ENCODE measurements at regions not wholly inside any gene's neighbourhood (a gene's known extent, or its start where the extent isn't known, plus 50 kb on each side); places are given as distances from the start of the nearest gene placed in this dataset.

DNA sequence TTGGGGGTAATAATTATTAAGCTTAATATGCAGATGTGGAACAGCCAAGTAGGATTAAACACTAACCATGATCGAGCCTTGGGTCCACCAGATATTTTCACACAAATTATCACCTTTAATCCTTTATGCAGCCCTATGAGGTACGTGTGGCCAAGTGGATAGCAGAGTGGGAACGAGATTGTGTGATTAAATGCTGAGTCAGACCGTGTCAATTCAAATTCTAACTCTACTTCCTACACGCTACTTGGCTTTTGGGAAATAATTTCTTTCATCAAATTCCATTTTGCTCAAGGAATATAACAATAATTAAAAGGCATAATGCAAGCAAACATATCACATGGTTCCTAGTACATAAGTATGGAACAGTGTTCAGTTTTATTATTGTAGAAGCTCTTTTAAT lies 329.2 kb downstream of the CBLN4 start:
- TF ChIP-seq CTCF (IDR thresholded peaks at IDR 0.05) = no peak
- TF ChIP-seq EZH2 (IDR thresholded peaks at IDR 0.05; ENCODE audit: borderline replicate concordance, insufficient read depth, low read depth, low read length, poor library complexity, severe bottlenecking) = no peak
- CTCF ChIA-PET = no interaction called here
- no peaks in the 10 kb centered on the region for H3K36me3 ChIP-seq (replicated peaks in 1 of 2; ENCODE audit: control extremely low read depth in 1 of 2, control insufficient read depth in 1 of 2, extremely low read depth in 1 of 2, insufficient read depth in 2 of 2, low read length in 1 of 2)
- no peaks in the 10 kb centered on the region for H3K4me1 Mint-ChIP-seq
- ATAC-seq (ENCODE audit: low read depth) = no peak
- H3K9ac ChIP-seq (ENCODE audit: low read length) = no peak overlapping the region
- H3K9me3 ChIP-seq (ENCODE audit: control extremely low read depth in 1 of 3, control insufficient read depth in 2 of 3, insufficient read depth in 1 of 3, low read length in 2 of 3) = no peaks in the 10 kb centered on the region
- intact Hi-C loops (cut with micrococcal nuclease) = no loop called here
- no peak overlapping the region for H3K4me3 Mint-ChIP-seq
- H3K27ac ChIP-seq (ENCODE audit: low read length in 2 of 2) = no peak overlapping the region
- H2AFZ ChIP-seq (ENCODE audit: insufficient read depth, low read depth, low read length, poor library complexity, severe bottlenecking) = no peak overlapping the region
- no peaks in the 10 kb centered on the region for H3K79me2 ChIP-seq (ENCODE audit: control insufficient read depth, insufficient read depth, low read length)
- H4K20me1 ChIP-seq (ENCODE audit: control insufficient read depth, insufficient read depth, low read length, poor library complexity, severe bottlenecking) = no peaks in the 10 kb centered on the region
- H3K9me3 Mint-ChIP-seq (ENCODE audit: insufficient read depth) = peaks cover 2% of the 10 kb centered on the region
- POLR2A ChIA-PET = no interaction called here
- H3K4me3 ChIP-seq (ENCODE audit: control extremely low read depth in 1 of 5, extremely low read depth in 1 of 5, insufficient read depth in 1 of 5, low read depth in 2 of 5, low read length in 4 of 5) = no peak overlapping the region
- H3K4me1 ChIP-seq (ENCODE audit: control insufficient read depth in 2 of 2, insufficient read depth in 2 of 2, low read length in 2 of 2) = no peaks in the 10 kb centered on the region
- no CpG with 5 or more reads among the region's 5 CpGs for WGBS (ENCODE audit: insufficient coverage)
- H3K27me3 Mint-ChIP-seq = no peaks in the 10 kb centered on the region
- no peak overlapping the region for H3K27ac Mint-ChIP-seq
- DNase-seq = no peak
- H3K4me2 ChIP-seq (replicated peaks; ENCODE audit: low read depth, low read length, poor library complexity, severe bottlenecking) = no peak overlapping the region
- no peaks in the 10 kb centered on the region for H3K27me3 ChIP-seq (replicated peaks in 1 of 4; ENCODE audit: control extremely low read depth in 1 of 4, control insufficient read depth in 3 of 4, insufficient read depth in 4 of 4, low read length in 3 of 4)

GRCh38 chr20:55668631-55669030 lies 336.7 kb downstream of the CBLN4 start:
- Mint-ChIP-seq H3K27me3 (no peaks in the 10 kb centered on the region), H3K27ac (no peak overlapping the region), H3K9me3 (ENCODE audit: insufficient read depth) (peaks cover 2% of the 10 kb centered on the region), H3K4me3 (no peak overlapping the region), H3K4me1 (no peaks in the 10 kb centered on the region)
- Histone ChIP-seq H3K79me2 (ENCODE audit: control insufficient read depth, insufficient read depth, low read length) (no peaks in the 10 kb centered on the region), H2AFZ (ENCODE audit: insufficient read depth, low read depth, low read length, poor library complexity, severe bottlenecking) (no peak overlapping the region), H3K9me3 (ENCODE audit: control extremely low read depth in 1 of 3, control insufficient read depth in 2 of 3, insufficient read depth in 1 of 3, low read length in 2 of 3) (no peaks in the 10 kb centered on the region), H3K9ac (ENCODE audit: low read length) (no peak overlapping the region), H3K4me1 (ENCODE audit: control insufficient read depth in 2 of 2, insufficient read depth in 2 of 2, low read length in 2 of 2) (no peaks in the 10 kb centered on the region), H4K20me1 (ENCODE audit: control insufficient read depth, insufficient read depth, low read length, poor library complexity, severe bottlenecking) (no peaks in the 10 kb centered on the region), H3K36me3 (replicated peaks in 1 of 2; ENCODE audit: control extremely low read depth in 1 of 2, control insufficient read depth in 1 of 2, extremely low read depth in 1 of 2, insufficient read depth in 2 of 2, low read length in 1 of 2) (no peaks in the 10 kb centered on the region), H3K4me2 (replicated peaks; ENCODE audit: low read depth, low read length, poor library complexity, severe bottlenecking) (no peak overlapping the region), H3K27ac (ENCODE audit: low read length in 2 of 2) (no peak overlapping the region), H3K27me3 (replicated peaks in 1 of 4; ENCODE audit: control extremely low read depth in 1 of 4, control insufficient read depth in 3 of 4, insufficient read depth in 4 of 4, low read length in 3 of 4) (no peaks in the 10 kb centered on the region), H3K4me3 (ENCODE audit: control extremely low read depth in 1 of 5, extremely low read depth in 1 of 5, insufficient read depth in 1 of 5, low read depth in 2 of 5, low read length in 4 of 5) (no peak overlapping the region)
- ATAC-seq (ENCODE audit: low read depth) (no peak), DNase-seq (no peak)
- ChIA-PET POLR2A (no interaction called here), CTCF (no interaction called here)
- intact Hi-C loops (cut with micrococcal nuclease) = no loop called here
- no peak for TF ChIP-seq EZH2 (IDR thresholded peaks at IDR 0.05; ENCODE audit: borderline replicate concordance, insufficient read depth, low read depth, low read length, poor library complexity, severe bottlenecking)
- TF ChIP-seq CTCF (IDR thresholded peaks at IDR 0.05) = no peak
- no CpG with 5 or more reads among the region's 1 CpG for WGBS (ENCODE audit: insufficient coverage)
